ENCODE measurements at regions not wholly inside any gene's neighbourhood (a gene's known extent, or its start where the extent isn't known, plus 50 kb on each side); places are given as distances from the start of the nearest gene placed in this dataset.
A peak's percentile ranks its signal among the peaks of the same experiment; 100 is the strongest.

GRCh38 chr5:109487753-109488420 lies 78.1 kb upstream of the PJA2 start:
- H3K9me3 ChIP-seq (ENCODE audit: low read depth, low read length, poor library complexity, severe bottlenecking) = no peaks in the 10 kb centered on the region
- no peaks in the 10 kb centered on the region for H3K36me3 ChIP-seq (ENCODE audit: insufficient read depth, low read length, poor library complexity, severe bottlenecking)
- ChIA-PET POLR2A (ENCODE audit: low non-redundant PET) (no interaction called here), CTCF (no interaction called here)
- DNase-seq (ENCODE audit: low spot score) = no peak
- H3K4me1 ChIP-seq (ENCODE audit: insufficient read depth, low read length, poor library complexity, severe bottlenecking) = peaks cover 48% of the 10 kb centered on the region
- BruUV-seq (replicated peaks) = no TSS peak
- intact Hi-C loops (cut with micrococcal nuclease; ENCODE audit: unreplicated experiment) = no loop called here
- H3K4me3 ChIP-seq (ENCODE audit: low read depth, low read length, poor library complexity, severe bottlenecking) = no peak overlapping the region
- no peaks in the 10 kb centered on the region for H3K27me3 ChIP-seq (replicated peaks; ENCODE audit: insufficient read depth, low read depth, low read length, poor library complexity)
- H3K27ac ChIP-seq (ENCODE audit: low read depth, low read length, poor library complexity, severe bottlenecking) = no peak overlapping the region
- TF ChIP-seq EZH2 (IDR thresholded peaks at IDR 0.05; ENCODE audit: borderline replicate concordance, low read depth, low read length, poor library complexity, severe bottlenecking) (no peak), CTCF (conservative IDR thresholded peaks at IDR 0.05; ENCODE audit: low read depth, low read length) (no peak)

- ChIA-PET CTCF (no interaction called here), POLR2A (ENCODE audit: low non-redundant PET) (no interaction called here)
- no peak for DNase-seq (ENCODE audit: low spot score)
- no TSS peak for BruUV-seq (replicated peaks)
- H3K9me3 ChIP-seq (ENCODE audit: low read depth, low read length, poor library complexity, severe bottlenecking) = no peaks in the 10 kb centered on the region
- H3K36me3 ChIP-seq (ENCODE audit: insufficient read depth, low read length, poor library complexity, severe bottlenecking) = no peaks in the 10 kb centered on the region
- intact Hi-C loops (cut with micrococcal nuclease; ENCODE audit: unreplicated experiment) = no loop called here
- H3K4me1 ChIP-seq (ENCODE audit: insufficient read depth, low read length, poor library complexity, severe bottlenecking) = peaks cover 38% of the 10 kb centered on the region
- no peaks in the 10 kb centered on the region for H3K27me3 ChIP-seq (replicated peaks; ENCODE audit: insufficient read depth, low read depth, low read length, poor library complexity)
- TF ChIP-seq CTCF (conservative IDR thresholded peaks at IDR 0.05; ENCODE audit: low read depth, low read length) (no peak), EZH2 (IDR thresholded peaks at IDR 0.05; ENCODE audit: borderline replicate concordance, low read depth, low read length, poor library complexity, severe bottlenecking) (no peak)
- no peak overlapping the region for H3K27ac ChIP-seq (ENCODE audit: low read depth, low read length, poor library complexity, severe bottlenecking)
- H3K4me3 ChIP-seq (ENCODE audit: low read depth, low read length, poor library complexity, severe bottlenecking) = no peak overlapping the region
Measured at GRCh38 chr5:109486200-109486804, 76.5 kb upstream of the PJA2 start.

- Histone ChIP-seq H3K4me1 (ENCODE audit: insufficient read depth, low read length, poor library complexity, severe bottlenecking) (peaks cover 27% of the 10 kb centered on the region), H3K27ac (ENCODE audit: low read depth, low read length, poor library complexity, severe bottlenecking) (no peak overlapping the region), H3K4me3 (ENCODE audit: low read depth, low read length, poor library complexity, severe bottlenecking) (no peak overlapping the region), H3K36me3 (ENCODE audit: insufficient read depth, low read length, poor library complexity, severe bottlenecking) (no peaks in the 10 kb centered on the region), H3K27me3 (replicated peaks; ENCODE audit: insufficient read depth, low read depth, low read length, poor library complexity) (no peaks in the 10 kb centered on the region), H3K9me3 (ENCODE audit: low read depth, low read length, poor library complexity, severe bottlenecking) (no peaks in the 10 kb centered on the region)
- CTCF ChIA-PET = no interaction called here
- POLR2A ChIA-PET (ENCODE audit: low non-redundant PET) = no interaction called here
- TF ChIP-seq EZH2 (IDR thresholded peaks at IDR 0.05; ENCODE audit: borderline replicate concordance, low read depth, low read length, poor library complexity, severe bottlenecking) (no peak), CTCF (conservative IDR thresholded peaks at IDR 0.05; ENCODE audit: low read depth, low read length) (no peak)
- intact Hi-C loops (cut with micrococcal nuclease; ENCODE audit: unreplicated experiment) = no loop called here
- no TSS peak for BruUV-seq (replicated peaks)
- DNase-seq (ENCODE audit: low spot score) = peak; percentile 76
Measured at GRCh38 chr5:109485030-109485429, 75.3 kb upstream of the PJA2 start.
